Endodermal cell (in vitro differentiated cells): ENCODE measurements at regions not wholly inside any gene's neighbourhood (a gene's known extent, or its start where the extent isn't known, plus 50 kb on each side); places are given as distances from the start of the nearest gene placed in this dataset.
"Not testable (repeated sequence)": the region's sequence is repeated elsewhere in the genome, so short reads cannot be mapped to it uniquely, and the experiment has no call there.

ENCODE experiments used
- DNase-seq: peaks from one replicate; pipeline ENCODE4 v3.0.0-alpha.2; 2017
- H3K27ac ChIP-seq: 2 replicates; pipeline ENCODE4 v1.5.1; 2013; ENCODE audit warnings: mild to moderate bottlenecking, low read depth, low read length, moderate library complexity
- H3K27me3 ChIP-seq: 2 replicates; pipeline ENCODE4 v1.6.1; 2013; ENCODE audit warnings: mild to moderate bottlenecking, low read length, moderate library complexity; ENCODE audit not compliant: insufficient read depth, control insufficient read depth, poor library complexity, severe bottlenecking
- H3K36me3 ChIP-seq: 2 replicates; pipeline ENCODE4 v1.7.0; 2013; ENCODE audit warnings: mild to moderate bottlenecking, low read length, moderate library complexity; ENCODE audit not compliant: control insufficient read depth, insufficient read depth
- H3K4me1 ChIP-seq: one replicate; pipeline ENCODE4 v1.7.0; 2013; ENCODE audit warnings: low read length; ENCODE audit not compliant: control insufficient read depth, insufficient read depth
- H3K4me3 ChIP-seq: 2 replicates; pipeline ENCODE4 v1.5.1; 2013; ENCODE audit warnings: mild to moderate bottlenecking, low read length, moderate library complexity
- H3K9ac ChIP-seq: 2 replicates; pipeline ENCODE4 v1.6.1; 2013; ENCODE audit warnings: mild to moderate bottlenecking, low read length, moderate library complexity; ENCODE audit not compliant: poor library complexity, severe bottlenecking; ENCODE audit errors: extremely low read depth
- H3K9me3 ChIP-seq: 2 replicates; pipeline ENCODE4 v1.6.1; 2013; ENCODE audit warnings: mild to moderate bottlenecking, low read length, moderate library complexity; ENCODE audit not compliant: control insufficient read depth
- H3K27ac Mint-ChIP-seq: 2 replicates; pipeline ENCODE4 v1.8.0; 2020; ENCODE audit warnings: mixed read lengths
- H3K27me3 Mint-ChIP-seq: 2 replicates; pipeline ENCODE4 v1.8.0; 2021; ENCODE audit warnings: mild to moderate bottlenecking, mixed read lengths; ENCODE audit not compliant: insufficient read depth
- H3K36me3 Mint-ChIP-seq: 2 replicates; pipeline ENCODE4 v1.8.0; 2020; ENCODE audit warnings: low read depth, mixed read lengths
- H3K4me1 Mint-ChIP-seq: 2 replicates; pipeline ENCODE4 v1.8.0; 2020; ENCODE audit warnings: mixed read lengths
- H3K4me3 Mint-ChIP-seq: 2 replicates; pipeline ENCODE4 v1.8.0; 2020; ENCODE audit warnings: mild to moderate bottlenecking, moderate library complexity, mixed read lengths
- H3K9me3 Mint-ChIP-seq: 2 replicates; pipeline ENCODE4 v1.8.0; 2020; ENCODE audit warnings: mild to moderate bottlenecking, mixed read lengths
- WGBS, 2 experiments: methylation state at CpG; one replicate each; pipeline versions ENCODE4 v1.1.5 to v1.1.7; 2013; ENCODE audit warnings: missing lambda C conversion rate in 2 of 2, mixed read lengths in 1 of 2; ENCODE audit not compliant: insufficient coverage in 1 of 2, insufficient read length in 1 of 2; 5-methylcytosine and 5-hydroxymethylcytosine counted together

DNA sequence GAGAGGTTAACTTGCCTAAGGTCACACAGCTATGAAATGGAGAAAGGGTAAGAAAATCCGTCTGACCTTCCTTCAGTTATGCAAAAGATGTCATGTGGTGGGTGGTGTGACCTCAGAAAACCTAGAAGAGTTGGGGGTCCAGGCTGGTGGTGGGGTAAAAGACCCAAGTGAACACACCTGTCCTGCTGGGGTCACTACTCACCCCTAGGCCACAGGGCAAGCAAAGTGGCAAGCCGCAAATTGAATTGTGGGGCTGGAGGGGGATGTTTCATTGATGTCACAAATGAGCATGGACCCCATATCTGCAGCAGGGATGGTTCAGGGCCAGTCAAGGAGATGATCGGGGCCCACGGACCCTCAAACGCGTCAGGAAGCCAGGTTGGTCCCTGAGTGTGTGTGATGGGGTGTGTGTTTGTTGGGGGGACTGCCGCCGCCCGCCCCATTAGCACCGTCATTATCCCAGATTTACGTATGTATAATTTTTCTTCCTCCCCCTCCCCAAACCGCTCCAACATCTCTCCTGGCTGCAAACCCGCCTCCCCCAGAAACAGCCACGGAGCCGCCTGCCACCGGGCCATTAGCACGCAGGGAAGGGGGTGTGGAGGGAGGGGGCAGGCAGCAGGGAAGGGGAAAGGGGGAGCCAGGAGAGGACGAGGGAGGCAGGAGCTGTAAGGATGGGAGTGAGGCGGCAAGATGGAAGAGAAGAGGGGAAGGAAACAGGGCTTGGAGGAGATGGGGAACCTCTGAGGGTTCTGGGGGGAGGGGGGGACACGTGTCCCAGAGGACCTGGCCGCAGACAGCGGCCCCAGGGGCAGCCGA lies 157.4 kb downstream of the CRLF3 start:
- not testable (repeated sequence) for H3K36me3 ChIP-seq, H3K4me1 Mint-ChIP-seq, H3K27me3 Mint-ChIP-seq, H3K36me3 Mint-ChIP-seq, H3K9me3 ChIP-seq, H3K9me3 Mint-ChIP-seq, H3K4me1 ChIP-seq, H3K4me3 ChIP-seq, H3K27me3 ChIP-seq, H3K9ac ChIP-seq
- H3K4me3 Mint-ChIP-seq = peak overlapping the region; percentile 56
- peak overlapping the region; percentile 52 for H3K27ac Mint-ChIP-seq
- peak overlapping the region; percentile 85 for H3K27ac ChIP-seq
- peak; percentile 73 for DNase-seq
- WGBS, 2 experiments = 30 to 50% methylated on average over 2 to 5 of the region's 23 CpGs

DNA sequence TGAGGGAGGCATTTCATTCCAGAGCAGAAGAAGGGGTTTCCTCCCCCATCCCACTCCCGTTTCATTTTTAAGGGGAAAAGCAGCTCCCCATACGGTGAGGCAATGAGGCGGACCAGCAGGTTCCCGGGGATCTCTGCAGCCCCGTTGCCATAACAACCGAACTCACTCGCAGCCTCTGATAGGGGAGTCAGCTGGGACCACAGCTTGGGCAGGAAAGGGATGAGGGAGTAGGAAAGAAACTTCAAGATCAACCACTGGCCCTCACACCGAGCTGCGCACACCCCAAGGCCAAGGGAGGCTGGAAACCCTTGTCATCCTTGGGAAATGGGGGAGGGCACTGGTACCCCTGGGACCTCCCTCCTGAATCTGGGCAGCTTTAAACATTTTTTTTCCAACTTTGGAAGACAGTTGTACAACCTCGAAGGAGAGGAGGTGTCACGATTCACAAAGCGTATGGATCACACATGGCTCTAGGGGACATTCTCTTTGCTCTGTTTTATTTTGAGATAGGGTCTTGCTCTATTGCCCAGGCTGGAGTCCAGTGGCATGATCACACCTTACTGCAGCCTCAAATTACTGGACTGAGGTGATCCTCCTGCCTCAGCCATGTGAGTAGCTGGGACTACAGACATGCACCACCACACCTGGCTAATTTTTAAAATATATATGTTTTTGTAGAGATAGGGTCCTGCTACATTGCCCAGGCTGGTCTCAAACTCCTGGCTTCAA lies 160.6 kb downstream of the CRLF3 start:
- H3K27me3 ChIP-seq, H3K9me3 ChIP-seq, H3K9me3 Mint-ChIP-seq, H3K4me1 Mint-ChIP-seq, H3K27ac Mint-ChIP-seq, H3K9ac ChIP-seq, H3K36me3 Mint-ChIP-seq, H3K4me3 ChIP-seq, H3K27me3 Mint-ChIP-seq, H3K4me3 Mint-ChIP-seq, H3K36me3 ChIP-seq, H3K4me1 ChIP-seq, H3K27ac ChIP-seq: not testable (repeated sequence)
- DNase-seq = peak; percentile 75
- 57 to 82% methylated on average over 4 to 12 of the region's 12 CpGs for WGBS, 2 experiments

DNA sequence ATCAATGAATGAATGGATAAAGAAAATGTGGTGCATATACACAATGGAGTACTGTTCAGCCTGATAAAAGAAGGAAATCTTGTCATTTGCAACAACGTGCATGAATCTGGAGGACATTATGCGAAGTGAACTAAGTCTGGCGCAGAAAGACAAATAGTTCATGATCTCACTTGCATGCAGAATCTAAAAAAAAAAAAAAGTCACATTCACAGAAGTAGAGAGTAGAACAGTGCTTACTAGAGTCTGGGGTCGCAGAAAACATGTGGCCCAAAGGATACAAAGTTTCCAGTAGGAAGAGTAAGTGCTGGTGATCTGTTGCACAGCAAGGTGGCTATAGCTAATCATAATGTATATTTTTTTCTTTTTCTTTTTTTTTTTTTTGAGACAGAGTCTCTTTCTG lies 167.3 kb downstream of the CRLF3 start:
- not testable (repeated sequence) for DNase-seq, H3K27ac Mint-ChIP-seq
- no CpG with 5 or more reads among the region's 4 CpGs for whole genome bisulfite sequencing, 2 experiments

DNA sequence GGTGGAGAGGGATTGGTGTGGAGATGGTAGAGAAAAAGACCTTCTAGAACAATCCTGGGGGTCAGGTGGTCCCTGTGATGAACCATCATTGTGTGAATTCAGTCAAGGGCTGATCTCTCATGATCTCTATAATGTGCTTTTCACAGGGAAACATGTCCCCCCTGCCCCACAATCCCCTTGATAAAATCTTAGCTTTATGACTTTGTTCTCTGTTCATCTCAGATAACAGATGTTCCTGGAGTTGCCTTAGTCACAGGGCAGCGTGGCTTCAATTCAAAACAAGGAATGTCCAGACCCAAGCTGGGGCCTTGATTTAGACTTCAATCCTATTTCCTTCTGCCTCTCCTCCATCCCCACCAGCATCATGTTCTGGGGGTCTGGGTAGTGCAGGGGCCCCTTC lies 171.5 kb downstream of the CRLF3 start:
- not testable (repeated sequence) for H3K9me3 ChIP-seq, H3K4me1 ChIP-seq, H3K27me3 Mint-ChIP-seq, H3K27ac Mint-ChIP-seq, H3K4me3 Mint-ChIP-seq, H3K27me3 ChIP-seq, H3K36me3 ChIP-seq, H3K9ac ChIP-seq, H3K27ac ChIP-seq, H3K4me1 Mint-ChIP-seq, H3K9me3 Mint-ChIP-seq, H3K4me3 ChIP-seq, DNase-seq, H3K36me3 Mint-ChIP-seq
- WGBS, 2 experiments = 82% methylated on average over 1 of the region's 1 CpG; no CpG with 5 or more reads in 1 of the 2 experiments

More for the DNA sequence above, 167.3 kb downstream of the CRLF3 start:
- H3K4me1 Mint-ChIP-seq, H3K36me3 ChIP-seq, H3K27ac ChIP-seq, H3K4me3 Mint-ChIP-seq, H3K27me3 Mint-ChIP-seq, H3K36me3 Mint-ChIP-seq, H3K9me3 ChIP-seq, H3K27me3 ChIP-seq, H3K9me3 Mint-ChIP-seq, H3K4me1 ChIP-seq, H3K9ac ChIP-seq, H3K4me3 ChIP-seq: not testable (repeated sequence)

DNA sequence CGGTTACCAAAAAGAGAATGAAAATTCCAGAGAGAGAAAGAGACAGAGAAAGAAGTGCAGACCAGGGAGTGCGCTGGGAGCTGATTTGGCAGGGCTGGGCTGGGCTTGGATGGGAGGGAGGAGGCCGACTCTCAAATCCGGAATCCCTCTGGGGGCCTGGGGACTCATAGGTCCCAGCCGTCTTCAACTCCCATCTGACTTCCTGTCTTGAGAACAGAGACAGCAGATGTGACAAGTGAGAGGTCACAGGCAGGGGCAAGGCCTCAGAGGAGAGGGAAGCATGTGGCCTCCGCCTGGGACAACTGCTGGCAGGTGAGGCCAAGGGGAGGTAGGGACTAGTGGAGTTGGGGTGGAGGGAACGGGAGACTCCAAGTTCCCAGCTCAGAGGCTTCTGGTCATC lies 172.9 kb downstream of the GOSR1 start:
- not testable (repeated sequence) for H3K27ac ChIP-seq, H3K4me1 Mint-ChIP-seq, DNase-seq, H3K4me3 Mint-ChIP-seq, H3K36me3 ChIP-seq, H3K4me1 ChIP-seq, H3K9ac ChIP-seq, H3K4me3 ChIP-seq, H3K9me3 Mint-ChIP-seq, H3K36me3 Mint-ChIP-seq, H3K27me3 ChIP-seq, H3K9me3 ChIP-seq, H3K27me3 Mint-ChIP-seq, H3K27ac Mint-ChIP-seq
- no CpG with 5 or more reads among the region's 7 CpGs for WGBS, 2 experiments

DNA sequence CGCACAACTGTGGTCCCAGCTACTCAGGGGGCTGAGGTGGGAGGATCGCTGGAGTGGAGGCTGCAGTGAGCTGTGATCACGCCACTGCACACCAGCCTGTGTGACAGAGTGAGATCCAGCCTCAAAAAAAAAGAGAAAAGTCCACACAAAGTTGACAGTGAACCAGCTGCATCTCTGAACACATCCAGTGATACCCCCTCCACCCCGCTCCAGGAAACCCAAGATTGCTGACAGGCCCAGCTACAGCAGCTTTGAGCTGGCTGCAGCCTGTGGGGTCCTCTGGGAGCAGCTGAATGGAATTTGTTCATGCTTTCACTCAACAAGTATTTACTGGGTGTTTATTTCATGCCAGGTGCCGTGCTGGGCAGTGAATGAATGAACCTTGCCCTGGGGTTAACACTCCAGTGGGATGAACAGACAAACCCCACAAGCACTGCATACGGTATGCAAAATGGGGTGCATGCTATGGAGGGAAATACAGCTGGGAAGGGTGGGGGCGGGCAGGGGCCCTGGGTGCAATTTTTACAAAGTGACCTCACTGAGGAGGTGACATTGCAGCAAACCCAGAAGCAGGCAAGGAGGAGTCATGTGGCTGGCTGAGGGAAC lies 170.9 kb downstream of the GOSR1 start:
- not testable (repeated sequence) for H3K27ac ChIP-seq, H3K27me3 Mint-ChIP-seq, H3K36me3 ChIP-seq, H3K27ac Mint-ChIP-seq, H3K4me1 Mint-ChIP-seq, H3K27me3 ChIP-seq, H3K9ac ChIP-seq, H3K9me3 ChIP-seq, H3K4me1 ChIP-seq, H3K4me3 Mint-ChIP-seq, H3K9me3 Mint-ChIP-seq, H3K36me3 Mint-ChIP-seq, H3K4me3 ChIP-seq
- peak; percentile 47 for DNase-seq
- 95 to 100% methylated on average over 2 to 7 of the region's 7 CpGs for WGBS, 2 experiments
